GM21786 (cell line): ENCODE measurements at regions not wholly inside any gene's neighbourhood (a gene's known extent, or its start where the extent isn't known, plus 50 kb on each side); places are given as distances from the start of the nearest gene placed in this dataset.

Experiments
- ATAC-seq: cut with Tn5 transposase; IDR thresholded peaks from one replicate; pipeline ENCODE4 v1.9.1; 2021; ENCODE audit not compliant: unreplicated experiment

DNA sequence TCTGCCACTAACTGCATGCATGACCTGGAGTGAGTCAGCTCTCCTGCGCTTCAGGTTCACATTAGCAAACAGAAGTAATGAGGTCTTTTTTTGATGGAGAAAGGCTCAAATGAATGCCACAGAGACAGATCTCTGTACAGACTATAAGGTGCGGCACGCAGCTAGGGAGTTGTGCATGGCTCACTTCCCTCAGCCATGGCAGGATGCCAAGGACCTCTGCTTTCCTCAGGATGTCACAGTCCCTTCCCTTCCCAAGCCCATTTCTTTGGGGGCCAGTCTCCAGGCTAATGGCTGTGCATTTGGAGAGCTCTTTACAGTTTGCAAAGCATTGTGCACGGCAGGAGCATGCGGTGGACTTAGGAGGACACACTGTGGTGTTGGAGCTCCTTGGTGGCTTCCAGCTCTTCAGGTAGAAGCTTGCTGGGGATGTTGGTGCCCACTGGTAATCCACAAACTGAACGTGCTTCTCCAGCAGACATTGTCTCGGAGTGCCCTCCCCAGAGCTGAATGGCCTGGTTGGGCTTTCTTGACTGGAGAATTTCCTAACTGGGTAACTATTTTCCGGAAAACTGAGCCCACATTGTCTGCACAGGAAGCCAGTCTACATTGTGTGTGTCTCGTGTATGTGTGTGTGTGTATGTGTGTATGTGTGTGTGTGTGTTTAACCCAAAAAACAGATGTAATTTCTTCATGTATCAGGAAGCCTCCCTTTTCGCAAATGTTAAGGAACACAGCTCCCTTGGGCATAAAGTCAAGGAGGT lies 172.5 kb upstream of the TLE3 start:
- no peak for ATAC-seq

DNA sequence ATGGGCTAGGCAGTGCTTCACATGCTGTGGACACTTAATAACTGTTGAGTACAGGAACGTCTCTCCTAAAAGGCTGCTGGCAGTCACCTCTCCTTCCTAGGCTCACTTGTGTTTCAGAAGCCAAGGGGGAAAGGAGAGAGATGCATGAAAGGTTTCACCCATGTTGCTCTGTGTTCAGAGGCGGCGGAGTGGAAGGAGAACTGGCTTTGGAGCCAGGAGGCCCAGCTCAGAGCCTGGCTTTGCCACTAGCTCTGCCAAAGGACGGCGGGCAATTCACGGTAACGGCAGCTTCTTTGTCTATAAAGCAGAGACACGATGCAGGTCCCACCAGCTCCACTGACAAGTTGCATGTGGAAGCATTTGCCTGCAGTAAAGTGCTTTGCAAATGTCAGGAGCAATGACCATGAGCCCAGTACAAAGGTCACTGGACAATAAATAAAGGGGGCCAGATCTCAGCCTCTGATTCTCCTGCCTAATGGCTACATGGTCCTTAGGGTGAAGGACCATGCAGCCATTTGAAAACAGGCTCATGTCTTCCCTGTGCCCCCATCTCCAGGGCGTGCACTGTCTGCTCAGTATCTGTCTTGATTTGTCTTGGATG lies 171.7 kb upstream of the TLE3 start:
- no peak for ATAC-seq

DNA sequence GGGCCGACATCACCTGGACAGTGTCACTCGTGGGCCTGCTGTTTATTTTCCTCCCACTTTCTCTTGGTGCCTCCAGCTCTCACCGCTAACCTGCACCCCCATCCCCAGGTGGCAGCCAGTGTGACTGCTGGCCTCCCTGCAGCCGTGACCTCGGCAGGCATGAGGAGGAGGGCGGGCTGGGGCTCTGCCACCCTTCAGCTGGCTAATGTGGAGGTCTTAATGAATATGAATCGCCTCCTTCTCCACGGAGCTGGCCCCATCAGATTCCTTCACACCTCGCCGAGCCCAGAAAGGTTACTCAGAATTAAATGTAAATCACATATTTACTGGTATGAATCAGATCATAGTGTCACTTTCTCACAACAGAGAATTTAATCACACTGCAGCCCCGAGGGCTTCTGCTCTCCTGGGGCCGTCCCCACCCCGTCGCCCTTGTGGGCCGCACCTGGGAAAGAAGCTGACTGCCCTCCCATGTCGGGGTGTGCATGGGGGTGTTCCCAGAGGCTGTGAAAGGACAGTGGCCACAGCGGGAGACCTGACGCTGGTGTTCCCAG lies 171.1 kb upstream of the TLE3 start:
- ATAC-seq, result no peak

DNA sequence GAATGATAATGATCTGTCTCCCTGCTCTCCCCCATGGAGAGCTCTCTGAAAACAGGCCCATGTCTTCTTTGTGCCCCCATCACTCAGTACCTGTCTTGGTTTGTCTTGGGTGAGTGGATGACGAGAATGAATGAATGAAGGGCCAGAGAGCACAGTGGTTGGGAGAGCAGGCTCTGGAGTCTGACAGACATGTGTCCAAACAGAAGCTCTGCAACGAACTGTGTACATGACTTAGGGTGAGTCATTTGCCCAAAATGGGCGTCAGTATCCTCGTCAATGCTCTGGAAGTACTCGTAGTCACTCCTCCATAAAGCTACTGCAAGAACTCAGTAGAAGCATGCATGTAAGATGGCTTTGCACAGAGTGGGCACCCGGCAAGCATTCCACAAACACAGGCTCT lies 170.2 kb upstream of the TLE3 start:
- no peak for ATAC-seq

DNA sequence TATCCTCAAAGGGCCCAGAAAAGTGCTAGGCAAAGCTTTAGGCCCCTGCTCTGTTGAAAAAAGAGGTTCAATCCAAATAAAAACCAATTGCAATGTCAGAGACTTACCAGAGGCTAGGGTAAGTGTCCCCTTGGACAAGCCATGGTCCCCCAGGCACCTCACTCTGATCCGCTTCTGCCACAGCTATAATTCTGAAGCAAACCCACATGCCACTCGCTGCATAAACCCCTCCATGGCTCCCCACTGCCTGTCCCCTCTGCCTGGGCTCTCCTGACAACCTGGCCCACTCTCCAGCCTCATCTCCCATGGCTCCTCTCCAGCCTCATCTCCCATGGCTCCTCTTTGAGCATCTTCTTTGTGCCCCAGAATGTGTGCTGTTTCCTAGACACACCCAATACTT lies 169.6 kb upstream of the TLE3 start:
- no peak for ATAC-seq

DNA sequence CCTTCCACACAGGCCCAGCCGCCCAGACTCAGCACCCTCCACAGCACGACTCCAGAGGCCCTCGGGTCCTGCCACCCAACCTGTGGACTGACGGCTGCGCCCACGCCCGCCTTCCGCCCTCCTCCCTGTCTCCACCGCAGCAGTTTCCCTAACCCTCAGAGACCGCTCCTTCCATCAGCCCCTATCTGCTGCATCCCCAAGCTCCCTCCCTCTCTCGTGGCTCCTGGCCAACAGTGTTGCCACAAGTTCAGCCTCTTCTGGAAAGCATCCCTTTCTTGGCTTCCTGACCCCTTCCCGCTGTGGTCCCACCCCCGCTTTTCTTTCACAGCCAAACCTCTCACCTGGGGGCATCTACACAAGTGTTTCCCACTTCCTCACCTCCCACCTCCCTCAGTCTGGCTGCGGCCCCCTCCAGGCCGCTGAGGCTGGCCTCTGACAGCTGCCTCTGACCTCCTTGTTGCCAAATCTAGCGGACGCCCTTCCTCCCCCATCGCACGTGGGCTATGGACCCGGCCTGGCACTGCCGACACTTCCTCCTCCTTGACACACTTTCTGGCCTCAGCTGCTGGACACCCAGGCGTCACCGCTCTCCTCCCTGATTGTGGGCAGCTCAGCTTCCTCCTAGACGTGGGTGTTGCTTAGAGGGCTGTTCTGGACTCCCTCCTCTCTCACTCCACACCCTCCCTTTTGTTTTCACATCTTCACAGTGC lies 168.8 kb upstream of the TLE3 start:
- no peak for ATAC-seq

DNA sequence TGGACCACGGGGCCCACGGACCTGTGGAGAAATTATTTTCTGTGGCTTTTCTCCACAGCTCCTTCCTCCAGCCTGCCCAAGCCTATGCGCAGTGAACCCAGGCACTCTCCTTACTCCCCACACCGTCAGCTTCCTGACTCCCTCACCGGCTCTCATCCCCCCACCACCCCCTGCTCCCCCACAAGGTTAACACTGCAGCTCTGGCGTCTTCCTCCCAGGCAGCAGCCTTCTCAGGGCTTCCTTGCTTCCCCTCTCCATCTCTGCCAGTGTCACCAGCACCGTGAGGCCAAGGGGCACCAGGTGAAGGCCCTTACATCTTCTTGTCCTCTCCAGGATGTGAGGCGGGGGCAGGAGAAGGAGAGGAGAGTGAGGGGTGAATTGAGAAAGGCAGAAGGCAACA lies 168.3 kb upstream of the TLE3 start:
- no peak for ATAC-seq

DNA sequence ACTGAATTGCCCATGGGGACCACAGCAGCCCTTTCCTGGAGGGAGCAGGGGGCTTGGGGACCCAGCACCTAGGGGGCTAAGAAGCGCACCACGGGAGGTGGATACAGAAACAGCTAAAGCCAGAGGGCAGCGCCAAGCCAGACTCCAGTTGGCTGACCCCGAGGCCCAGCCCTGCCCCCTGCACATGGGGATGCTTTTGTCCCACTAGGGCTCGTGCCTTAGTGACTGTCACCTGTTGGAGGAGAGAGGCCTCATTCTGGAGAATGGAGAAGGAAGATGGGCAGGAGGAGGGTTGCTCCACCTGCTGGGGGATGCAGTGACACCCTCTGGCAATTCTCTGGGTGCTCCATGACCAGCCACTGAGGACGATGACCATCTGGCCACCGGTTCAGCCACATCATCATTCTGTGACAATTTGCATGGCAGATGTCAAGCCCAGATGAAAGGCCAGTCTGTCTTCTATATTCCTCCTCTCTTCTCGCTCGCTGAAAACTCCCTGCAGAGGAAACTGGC lies 167.8 kb upstream of the TLE3 start:
- ATAC-seq, result no peak

DNA sequence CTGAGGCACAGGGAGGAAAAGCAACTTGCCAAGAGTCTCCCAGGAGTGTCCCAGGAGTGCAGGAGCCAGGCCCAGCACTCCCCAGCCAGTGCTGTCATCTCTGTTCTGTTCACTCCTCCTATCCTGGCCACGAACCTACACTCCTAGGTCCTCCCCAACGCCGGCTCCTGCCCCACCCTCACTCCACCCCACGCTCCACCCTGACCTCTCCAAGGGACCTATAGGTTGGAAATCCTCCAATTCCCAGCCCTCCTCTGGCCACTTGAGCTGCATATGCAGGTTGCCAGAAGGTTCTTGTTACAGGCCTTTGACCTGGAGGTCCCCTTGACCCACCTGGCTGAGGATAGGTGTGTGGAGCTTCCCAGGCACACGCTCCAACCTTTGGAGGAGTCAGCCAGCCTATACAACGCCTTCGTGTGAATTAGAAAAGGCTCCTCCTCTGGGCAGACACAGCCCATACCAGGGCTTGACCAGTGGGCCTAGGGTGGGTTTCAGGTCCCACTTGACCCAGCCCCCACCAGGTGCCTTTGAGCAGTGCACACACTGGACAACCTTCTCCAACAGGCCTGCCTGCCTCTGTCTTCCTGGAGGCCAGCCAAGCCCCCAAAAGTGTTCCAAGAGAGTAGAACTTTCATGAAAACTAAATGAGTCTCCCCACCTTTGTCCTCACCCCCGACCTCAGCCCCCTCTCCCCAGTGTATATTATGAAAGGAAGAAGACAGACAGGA lies 167.2 kb upstream of the TLE3 start:
- ATAC-seq, result no peak

DNA sequence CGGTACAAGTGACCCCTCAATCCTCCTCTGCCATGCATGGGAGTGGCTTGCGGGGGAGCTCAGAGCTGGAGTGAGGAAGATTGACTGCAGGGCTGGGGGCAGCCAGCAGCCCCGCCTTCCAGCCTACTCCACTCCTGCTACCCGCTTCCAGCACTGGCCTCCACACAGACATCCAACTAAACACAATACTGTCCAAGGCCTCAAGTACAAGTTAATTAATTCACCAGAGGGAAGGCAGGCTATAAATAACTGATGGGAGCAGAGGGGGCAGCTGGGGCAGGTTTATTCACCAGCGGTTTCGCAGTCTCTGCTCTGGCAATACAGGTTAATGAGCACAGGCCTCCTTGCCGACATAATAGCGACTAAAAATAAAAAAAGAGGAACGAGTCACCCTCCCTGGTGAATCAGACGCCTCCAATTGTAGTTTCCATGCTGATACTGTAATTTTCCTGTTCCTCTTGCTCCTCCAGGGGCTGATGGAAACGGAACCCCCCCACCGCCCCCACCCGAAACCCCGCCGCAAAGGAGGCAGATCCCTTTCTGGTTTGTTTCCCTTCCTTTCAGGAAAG lies 166.4 kb upstream of the TLE3 start:
- no peak for ATAC-seq

DNA sequence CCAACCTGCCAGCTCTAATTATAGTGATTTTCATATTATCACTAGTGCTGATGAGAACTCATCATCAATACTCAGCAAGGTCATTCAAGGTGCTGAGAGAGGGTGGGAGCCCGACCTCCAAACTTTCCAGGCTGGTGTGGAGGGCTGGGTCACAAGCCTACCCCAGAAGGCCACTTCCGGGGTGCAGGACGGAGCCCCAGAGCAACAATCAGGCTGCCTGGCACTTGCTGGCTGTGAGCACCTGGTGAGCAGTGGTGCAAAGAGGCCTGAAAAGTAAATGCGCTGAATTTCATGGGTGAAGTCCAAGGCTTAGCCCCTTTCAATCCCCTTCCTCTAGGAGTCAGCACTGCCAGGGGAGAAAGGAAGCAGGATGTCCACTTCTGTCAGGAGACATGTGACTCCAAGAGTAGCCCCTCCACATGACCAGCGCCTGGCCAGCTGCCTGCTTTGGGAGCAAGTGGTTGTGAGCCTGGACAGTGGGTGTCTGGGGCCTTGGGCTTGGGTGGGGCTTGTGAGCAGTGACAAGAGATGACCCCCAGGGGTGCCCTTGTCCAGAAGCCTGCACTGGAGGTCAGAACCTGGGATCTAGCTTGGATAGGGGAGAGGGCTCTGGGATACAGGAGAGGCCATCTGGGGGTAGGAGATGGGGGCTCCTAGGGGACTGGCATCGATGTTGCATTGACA lies 165.0 kb upstream of the TLE3 start:
- ATAC-seq, result no peak

DNA sequence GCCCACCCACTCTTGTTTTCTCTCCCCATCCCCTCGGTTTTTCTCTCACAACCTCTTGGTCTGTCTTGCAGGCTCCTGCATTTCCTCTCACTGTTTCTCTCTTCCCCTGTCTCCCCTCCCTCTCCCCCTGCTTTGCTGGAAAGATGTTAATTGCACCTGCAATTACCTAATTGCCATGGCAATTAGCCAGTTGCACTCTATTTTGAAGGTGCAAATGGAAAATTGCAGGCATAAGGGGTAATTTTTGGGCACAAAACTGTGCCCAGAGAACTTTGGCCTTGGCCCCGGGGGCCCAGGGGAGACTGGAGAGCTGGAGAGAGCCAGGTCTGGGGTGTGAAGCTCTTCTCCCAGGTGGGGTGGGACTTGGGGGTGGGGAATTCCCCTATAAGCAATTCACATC lies 164.5 kb upstream of the TLE3 start:
- ATAC-seq, result no peak

DNA sequence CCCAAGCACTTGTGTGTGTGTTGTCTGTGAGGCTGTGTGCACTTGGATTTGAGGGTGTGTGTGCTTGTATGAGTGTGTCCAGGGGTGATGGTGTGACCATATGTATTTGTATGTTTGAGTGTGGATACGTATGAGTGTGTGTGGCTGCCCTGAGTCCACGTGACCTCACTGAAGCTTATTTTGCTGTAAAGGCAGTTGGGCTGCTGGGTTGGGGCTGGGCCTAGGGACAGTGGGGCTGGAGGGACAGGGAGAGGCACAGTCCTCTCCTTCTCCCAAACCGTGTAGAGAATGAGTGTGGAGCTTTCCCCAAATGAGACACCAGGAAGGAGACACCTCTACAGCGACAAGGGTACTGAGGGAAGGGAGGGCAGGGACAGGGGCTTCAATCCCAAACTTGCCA lies 163.4 kb upstream of the TLE3 start:
- no peak for ATAC-seq

DNA sequence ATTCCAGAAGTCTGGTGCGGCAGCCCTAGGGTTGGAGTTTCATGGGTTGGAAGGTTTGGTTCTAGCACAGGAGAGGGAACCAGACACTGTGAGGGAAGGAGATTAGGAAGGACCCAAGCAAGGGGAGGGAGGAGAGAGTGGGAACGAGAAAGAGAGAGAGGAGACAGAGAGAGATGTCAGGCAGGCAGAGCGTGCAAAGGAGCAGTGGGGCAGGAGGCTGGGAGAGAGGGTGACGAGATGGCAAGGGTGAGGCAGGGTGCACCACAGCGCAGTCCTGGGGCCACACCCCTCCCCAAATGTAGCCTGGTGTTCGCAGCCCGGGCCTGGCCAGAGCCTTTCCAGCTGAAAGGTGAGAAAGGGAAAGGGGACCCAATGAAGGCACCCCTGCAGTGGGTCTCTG lies 162.9 kb upstream of the TLE3 start:
- ATAC-seq, result no peak

DNA sequence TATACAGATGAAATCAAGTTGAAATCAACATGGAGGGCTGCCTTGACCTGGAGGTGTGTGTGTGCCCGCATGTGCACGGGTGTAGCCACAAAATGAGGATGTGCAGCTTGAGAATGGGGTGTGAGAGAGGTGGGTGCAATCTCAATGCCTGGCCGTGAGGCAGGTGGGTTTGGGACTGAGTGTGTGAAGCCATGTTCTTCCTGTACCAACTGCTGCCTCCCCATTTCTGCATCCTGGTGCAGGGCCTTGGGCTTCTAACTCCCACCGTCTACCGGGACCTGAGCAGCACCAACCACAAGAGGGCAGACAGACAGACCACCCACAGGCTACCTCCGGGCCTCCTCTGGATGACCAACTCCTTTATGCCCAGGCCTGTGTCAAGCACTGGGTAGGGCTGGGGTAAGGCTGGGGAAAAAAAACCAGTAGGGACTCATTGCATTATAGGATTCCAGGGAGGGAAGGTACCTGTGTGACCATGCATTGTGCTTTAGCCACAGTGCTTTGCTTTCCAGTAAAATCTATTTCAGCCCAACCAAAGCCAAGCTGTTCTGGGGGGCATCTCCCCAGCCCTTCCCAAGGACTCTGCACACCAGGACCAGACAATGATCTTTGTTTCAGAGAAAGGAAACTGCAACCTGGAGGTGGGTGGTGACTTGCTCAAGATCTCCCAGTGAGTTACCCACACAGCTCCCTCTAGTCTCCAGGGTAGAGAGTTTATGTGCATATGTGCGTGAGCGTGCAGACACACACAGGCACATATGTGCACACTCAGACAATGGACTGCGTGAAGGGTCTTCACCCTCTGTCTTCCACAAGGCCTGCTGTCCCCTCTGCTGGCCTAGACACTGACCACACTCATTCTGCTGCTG lies 162.2 kb upstream of the TLE3 start:
- no peak for ATAC-seq

DNA sequence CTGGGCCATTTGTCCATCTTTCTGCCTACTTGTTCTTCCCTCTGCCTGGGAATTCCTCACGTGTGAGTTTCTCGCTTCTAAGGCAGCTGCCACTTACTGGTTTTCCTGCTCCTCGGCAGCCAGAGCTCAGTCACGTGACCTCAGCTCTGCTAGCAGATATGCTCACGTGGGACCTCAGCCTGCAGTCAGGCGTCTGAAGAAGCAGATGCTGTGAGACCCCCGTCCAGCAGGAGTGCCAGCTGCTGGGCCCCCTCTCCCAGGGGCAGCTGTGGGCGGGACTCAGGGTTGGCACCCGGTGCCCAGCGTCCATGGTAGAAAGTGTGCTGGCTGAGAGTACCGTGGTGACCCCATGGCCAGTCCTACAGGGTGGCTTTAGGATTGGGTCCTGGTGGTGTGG lies 161.3 kb upstream of the TLE3 start:
- ATAC-seq, result no peak

DNA sequence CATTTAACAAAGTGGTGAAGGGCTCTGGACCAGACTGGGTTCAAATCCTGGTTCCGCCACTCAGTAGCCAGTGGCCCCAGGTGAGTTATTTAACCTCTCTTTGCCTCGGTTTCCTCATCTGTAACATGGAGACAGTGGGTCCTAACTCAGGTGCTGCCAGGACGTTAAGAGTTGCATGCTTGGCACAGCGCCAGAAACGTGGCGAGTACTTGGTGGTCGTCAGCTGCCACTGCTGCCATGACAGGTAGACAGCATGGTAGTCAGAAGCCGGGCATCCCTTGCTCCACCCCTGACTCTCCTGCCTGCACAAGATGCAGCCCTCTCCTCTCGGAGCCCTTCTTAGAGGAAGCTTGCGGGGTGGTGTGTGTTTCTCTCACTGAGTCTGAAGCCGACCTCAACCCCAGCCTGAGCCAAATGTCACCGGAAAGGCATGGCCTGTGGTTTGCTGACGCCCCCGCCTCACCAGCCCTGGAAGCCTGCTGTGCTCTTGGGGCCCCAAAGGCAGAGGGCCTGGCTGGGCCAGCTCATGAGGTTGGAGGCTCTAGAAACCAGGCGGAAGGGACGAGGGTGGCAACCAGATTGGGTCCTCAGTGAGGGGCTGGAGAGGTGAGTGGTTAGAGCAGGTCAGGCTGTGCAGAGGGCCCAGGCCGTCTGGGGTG lies 160.8 kb upstream of the TLE3 start:
- peak; percentile 46 for ATAC-seq

DNA sequence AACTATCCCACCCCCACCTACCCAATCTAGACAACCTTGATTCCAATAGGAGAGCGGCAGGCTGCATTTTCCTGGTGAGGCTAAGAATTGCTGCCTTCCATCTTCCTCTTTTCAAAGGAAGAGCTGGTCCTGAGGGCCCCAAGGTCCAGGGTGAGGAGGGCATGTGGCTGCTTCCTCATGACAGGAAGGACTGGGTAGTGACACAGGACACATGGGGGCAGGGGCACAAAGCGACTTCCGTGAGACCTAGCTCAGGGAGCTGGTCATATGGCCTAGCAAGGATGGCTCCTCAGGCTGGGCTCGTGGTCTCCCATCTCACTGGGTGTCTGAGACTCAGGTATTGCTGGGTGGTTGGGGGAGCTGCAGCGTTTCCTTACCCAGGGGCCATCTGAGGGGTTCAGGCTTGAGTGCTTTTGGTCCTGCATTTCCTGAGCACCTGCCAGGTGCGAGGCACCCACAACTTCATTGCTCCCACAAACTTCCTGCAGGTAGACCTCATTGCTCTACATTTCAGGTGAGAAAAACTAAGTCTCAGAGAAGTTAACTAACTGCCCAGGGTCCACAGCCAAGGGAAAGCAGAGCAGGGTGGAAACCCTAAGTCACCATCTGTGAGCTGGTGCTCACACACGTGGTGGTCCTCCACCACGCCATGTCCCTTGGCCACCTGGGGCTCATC lies 160.0 kb upstream of the TLE3 start:
- no peak for ATAC-seq
